Panc1 (cell line): ENCODE measurements at regions not wholly inside any gene's neighbourhood (a gene's known extent, or its start where the extent isn't known, plus 50 kb on each side); places are given as distances from the start of the nearest gene placed in this dataset.
"Not testable (repeated sequence)": the region's sequence is repeated elsewhere in the genome, so short reads cannot be mapped to it uniquely, and the experiment has no call there.

Experiments used
- POLR2AphosphoS5 ChIP-seq: IDR thresholded peaks from 2 replicates; pipeline ENCODE4 v1.6.1; 2012; ENCODE audit warnings: mild to moderate bottlenecking, low read depth, low read length, moderate library complexity
- SIN3A ChIP-seq: IDR thresholded peaks from 2 replicates; pipeline ENCODE4 v1.6.1; 2012; ENCODE audit warnings: low read depth, mild to moderate bottlenecking, low read length, moderate library complexity, borderline replicate concordance; ENCODE audit not compliant: insufficient read depth
- TCF7L2 ChIP-seq: IDR thresholded peaks from 2 replicates; pipeline ENCODE4 v1.6.1; 2011; ENCODE audit warnings: mild to moderate bottlenecking, low read depth, low read length, inconsistent platforms
- TF ChIP-seq, protein P1 (sequence below): fragments of 450-650 bp; IDR thresholded peaks from 2 replicates; pipeline ENCODE4 v1.5.1; 2017; ENCODE audit warnings: mild to moderate bottlenecking
- TF ChIP-seq, protein P2 (sequence below), 2 experiments: IDR thresholded peaks; 2 replicates each; pipeline ENCODE4 v1.6.1; 2011 to 2012; ENCODE audit warnings: low read depth in 2 of 2, control low read depth in 1 of 2, low read length in 1 of 2, mild to moderate bottlenecking in 1 of 2, moderate library complexity in 1 of 2; ENCODE audit not compliant: insufficient read depth in 1 of 2

DNA sequence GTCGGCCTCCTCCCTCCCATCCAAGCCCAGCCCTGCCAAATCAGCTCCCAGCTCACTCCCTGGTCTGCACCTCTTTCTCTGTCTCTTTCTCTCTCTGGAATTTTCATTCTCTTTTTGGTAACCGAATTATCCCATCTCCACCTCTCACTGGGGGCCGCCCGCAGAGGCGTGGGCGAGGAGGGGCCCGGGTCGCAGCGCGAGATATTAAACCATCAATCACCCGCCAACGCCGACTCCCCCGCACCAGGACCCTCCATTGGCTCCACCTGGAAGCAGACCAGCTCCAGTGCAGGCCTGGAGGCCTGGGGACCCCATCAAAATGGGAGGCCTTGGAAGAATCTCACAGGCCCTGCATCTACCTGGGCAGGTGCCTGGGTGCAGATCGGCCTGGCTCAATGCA, 83.8 kb upstream of the ADGRL1 start:
- TF ChIP-seq, protein P1, sequence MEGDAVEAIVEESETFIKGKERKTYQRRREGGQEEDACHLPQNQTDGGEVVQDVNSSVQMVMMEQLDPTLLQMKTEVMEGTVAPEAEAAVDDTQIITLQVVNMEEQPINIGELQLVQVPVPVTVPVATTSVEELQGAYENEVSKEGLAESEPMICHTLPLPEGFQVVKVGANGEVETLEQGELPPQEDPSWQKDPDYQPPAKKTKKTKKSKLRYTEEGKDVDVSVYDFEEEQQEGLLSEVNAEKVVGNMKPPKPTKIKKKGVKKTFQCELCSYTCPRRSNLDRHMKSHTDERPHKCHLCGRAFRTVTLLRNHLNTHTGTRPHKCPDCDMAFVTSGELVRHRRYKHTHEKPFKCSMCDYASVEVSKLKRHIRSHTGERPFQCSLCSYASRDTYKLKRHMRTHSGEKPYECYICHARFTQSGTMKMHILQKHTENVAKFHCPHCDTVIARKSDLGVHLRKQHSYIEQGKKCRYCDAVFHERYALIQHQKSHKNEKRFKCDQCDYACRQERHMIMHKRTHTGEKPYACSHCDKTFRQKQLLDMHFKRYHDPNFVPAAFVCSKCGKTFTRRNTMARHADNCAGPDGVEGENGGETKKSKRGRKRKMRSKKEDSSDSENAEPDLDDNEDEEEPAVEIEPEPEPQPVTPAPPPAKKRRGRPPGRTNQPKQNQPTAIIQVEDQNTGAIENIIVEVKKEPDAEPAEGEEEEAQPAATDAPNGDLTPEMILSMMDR, result not testable (repeated sequence)
- TF ChIP-seq, protein P2, sequence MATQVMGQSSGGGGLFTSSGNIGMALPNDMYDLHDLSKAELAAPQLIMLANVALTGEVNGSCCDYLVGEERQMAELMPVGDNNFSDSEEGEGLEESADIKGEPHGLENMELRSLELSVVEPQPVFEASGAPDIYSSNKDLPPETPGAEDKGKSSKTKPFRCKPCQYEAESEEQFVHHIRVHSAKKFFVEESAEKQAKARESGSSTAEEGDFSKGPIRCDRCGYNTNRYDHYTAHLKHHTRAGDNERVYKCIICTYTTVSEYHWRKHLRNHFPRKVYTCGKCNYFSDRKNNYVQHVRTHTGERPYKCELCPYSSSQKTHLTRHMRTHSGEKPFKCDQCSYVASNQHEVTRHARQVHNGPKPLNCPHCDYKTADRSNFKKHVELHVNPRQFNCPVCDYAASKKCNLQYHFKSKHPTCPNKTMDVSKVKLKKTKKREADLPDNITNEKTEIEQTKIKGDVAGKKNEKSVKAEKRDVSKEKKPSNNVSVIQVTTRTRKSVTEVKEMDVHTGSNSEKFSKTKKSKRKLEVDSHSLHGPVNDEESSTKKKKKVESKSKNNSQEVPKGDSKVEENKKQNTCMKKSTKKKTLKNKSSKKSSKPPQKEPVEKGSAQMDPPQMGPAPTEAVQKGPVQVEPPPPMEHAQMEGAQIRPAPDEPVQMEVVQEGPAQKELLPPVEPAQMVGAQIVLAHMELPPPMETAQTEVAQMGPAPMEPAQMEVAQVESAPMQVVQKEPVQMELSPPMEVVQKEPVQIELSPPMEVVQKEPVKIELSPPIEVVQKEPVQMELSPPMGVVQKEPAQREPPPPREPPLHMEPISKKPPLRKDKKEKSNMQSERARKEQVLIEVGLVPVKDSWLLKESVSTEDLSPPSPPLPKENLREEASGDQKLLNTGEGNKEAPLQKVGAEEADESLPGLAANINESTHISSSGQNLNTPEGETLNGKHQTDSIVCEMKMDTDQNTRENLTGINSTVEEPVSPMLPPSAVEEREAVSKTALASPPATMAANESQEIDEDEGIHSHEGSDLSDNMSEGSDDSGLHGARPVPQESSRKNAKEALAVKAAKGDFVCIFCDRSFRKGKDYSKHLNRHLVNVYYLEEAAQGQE (IDR thresholded peaks at IDR 0.05; ENCODE audit: insufficient read depth in 1 of 2, low read depth in 2 of 2, low read length in 1 of 2), result not testable (repeated sequence)
- TF ChIP-seq POLR2AphosphoS5, SIN3A, TCF7L2: not testable (repeated sequence)
